ENCODE measurements at regions not wholly inside any gene's neighbourhood (a gene's known extent, or its start where the extent isn't known, plus 50 kb on each side); places are given as distances from the start of the nearest gene placed in this dataset.
"Not testable (repeated sequence)": the region's sequence is repeated elsewhere in the genome, so short reads cannot be mapped to it uniquely, and the experiment has no call there.

DNA sequence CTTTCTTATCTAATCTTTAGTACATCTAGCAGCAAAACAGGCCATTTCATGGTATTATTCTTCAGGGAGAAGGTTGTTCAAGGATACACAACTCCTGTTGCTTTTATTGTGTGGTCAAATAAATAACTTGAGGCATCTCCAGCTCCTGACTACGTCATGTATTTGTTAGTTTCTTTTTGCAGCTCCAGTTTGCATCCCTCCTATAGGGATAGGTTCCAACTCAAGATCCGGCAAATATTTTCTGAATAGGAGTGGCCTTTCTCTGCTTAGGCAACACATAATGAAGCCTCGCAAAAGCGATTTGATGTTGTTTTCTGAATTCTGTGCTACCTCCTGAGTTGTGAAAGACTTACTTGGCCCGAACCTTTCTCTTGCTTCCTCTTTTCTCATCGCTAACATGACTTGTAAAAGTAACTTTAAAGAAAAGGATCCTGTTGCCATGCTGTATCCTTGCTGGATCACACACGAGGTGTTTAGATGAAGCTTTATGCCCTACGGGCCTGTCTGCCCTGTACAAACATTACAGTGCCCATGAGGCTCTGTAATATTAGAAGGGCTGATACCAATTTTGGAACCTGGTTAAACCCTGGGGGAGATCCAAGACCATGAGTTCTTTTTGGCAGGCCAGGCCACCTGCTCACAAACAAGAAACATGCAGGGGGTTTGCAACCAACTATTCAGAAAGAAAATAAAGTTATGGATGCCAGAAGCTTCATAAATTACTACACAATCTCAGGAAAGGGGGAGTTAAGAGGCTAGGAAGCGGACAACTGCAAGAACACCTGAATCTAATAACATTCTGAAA, 149.8 kb upstream of the FGF10 start:
- H3K9me3 Mint-ChIP-seq: peaks cover 3% of the 10 kb centered on the region
- no peak overlapping the region for H3K4me3 Mint-ChIP-seq
- no peaks in the 10 kb centered on the region for H3K4me1 Mint-ChIP-seq
- no peak overlapping the region for H3K27ac Mint-ChIP-seq
- DNase-seq (ENCODE audit: low spot score in 2 of 2) (no peak), ATAC-seq (no peak)
- H3K36me3 Mint-ChIP-seq: no peaks in the 10 kb centered on the region

DNA sequence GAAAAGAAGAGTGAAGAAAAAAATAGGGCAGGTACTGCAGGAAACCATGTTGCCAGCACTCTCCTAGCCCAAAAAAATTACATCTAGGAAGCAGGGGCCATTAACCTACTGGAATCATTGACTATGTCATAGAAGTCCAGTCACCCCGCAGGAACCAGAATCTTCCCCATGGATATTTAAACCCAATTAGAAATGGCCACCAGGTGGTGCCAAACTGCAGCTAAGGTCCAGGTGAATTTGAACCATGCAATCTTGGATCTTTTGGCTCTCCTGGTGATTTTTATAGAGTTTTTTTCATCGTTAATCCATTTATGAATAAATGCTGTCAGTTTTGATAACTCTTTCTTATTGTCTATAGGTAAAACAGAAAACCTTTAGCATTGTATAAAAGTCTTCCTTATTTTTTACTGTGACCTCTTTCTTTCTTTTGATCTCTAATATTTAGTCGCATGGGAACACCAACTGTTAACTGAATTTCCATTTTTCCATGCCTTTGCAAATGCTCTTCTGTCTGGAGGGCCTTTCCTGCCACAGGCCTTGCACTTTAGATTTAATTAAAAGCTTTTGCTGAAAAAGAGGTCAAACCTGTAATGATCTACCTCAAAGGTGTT, 147.5 kb upstream of the FGF10 start:
- Mint-ChIP-seq H3K4me1 (no peaks in the 10 kb centered on the region), H3K36me3 (no peaks in the 10 kb centered on the region), H3K4me3 (no peak overlapping the region), H3K9me3 (peaks cover 10% of the 10 kb centered on the region), H3K27ac (no peak overlapping the region)
- ATAC-seq: no peak
- DNase-seq (ENCODE audit: low spot score in 2 of 2): no peak

DNA sequence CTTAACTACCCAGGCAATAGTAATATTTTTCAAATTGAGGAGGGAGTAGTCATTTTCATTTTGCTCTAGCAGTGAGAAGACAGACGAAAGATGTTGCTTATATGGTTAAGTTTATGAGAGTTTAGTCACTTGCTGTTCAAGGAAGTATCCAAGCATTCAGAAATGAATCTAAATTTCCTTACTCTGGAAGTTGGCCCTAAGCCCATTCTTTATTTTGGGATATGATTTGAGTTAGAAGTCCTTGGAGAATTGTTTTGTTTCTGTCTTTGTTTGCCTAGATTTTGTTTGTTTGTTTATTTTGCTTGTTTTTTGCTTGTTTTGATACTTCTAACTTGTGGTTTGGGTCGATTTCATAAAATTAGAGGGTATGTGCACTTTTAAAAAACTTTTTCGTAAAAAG, 146.4 kb upstream of the FGF10 start:
- Mint-ChIP-seq H3K36me3 (no peaks in the 10 kb centered on the region), H3K4me1 (no peaks in the 10 kb centered on the region), H3K9me3 (peaks cover 8% of the 10 kb centered on the region), H3K4me3 (no peak overlapping the region), H3K27ac (no peak overlapping the region)
- ATAC-seq: no peak
- DNase-seq (ENCODE audit: low spot score in 2 of 2): no peak

DNA sequence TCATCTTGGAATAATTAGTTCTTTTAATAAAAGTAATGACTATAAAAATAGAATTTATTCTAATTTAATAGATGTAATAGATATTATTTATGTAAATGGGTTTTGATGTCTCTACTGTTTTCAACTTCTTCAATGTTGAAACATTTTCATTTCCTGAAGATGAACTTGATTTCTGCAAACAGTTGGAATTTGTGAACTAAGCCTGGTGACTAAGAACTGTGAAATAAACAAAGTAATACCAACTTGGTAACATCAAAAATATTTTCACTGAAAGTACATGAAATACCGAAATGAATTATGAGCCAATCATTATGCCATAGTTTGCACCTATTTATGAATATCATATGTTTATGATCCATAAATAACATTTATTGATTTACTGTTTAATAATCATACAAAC, 143.8 kb upstream of the FGF10 start:
- H3K9me3 Mint-ChIP-seq: peaks cover 19% of the 10 kb centered on the region
- no peak overlapping the region for H3K4me3 Mint-ChIP-seq
- no peak overlapping the region for H3K27ac Mint-ChIP-seq
- no peaks in the 10 kb centered on the region for H3K36me3 Mint-ChIP-seq
- H3K4me1 Mint-ChIP-seq: no peaks in the 10 kb centered on the region
- no peak for DNase-seq (ENCODE audit: low spot score in 2 of 2)
- ATAC-seq: no peak

DNA sequence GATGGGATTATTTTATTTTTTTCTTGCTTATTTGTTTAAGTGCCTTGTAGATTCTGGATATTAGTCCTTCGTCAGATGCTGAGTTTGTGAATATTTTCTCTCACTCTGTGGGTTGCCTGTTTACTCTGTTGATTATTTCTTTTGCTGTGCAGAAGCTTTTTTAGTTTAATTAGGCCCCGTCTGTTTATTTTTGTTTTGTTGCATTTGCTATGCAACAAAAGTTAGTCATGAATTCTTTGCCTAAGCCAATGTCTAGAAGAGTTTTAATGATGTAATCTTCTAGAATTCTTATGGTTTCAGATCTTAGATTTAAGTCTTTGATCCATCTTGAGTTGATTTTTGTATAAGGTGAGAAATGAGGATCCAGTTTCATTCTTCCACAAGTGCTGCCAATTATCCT, 142.5 kb upstream of the FGF10 start:
- H3K4me1 Mint-ChIP-seq; H3K27ac Mint-ChIP-seq; H3K36me3 Mint-ChIP-seq; ATAC-seq; DNase-seq (ENCODE audit: low spot score in 2 of 2); H3K4me3 Mint-ChIP-seq: not testable (repeated sequence)
- peaks cover 25% of the 10 kb centered on the region for H3K9me3 Mint-ChIP-seq

DNA sequence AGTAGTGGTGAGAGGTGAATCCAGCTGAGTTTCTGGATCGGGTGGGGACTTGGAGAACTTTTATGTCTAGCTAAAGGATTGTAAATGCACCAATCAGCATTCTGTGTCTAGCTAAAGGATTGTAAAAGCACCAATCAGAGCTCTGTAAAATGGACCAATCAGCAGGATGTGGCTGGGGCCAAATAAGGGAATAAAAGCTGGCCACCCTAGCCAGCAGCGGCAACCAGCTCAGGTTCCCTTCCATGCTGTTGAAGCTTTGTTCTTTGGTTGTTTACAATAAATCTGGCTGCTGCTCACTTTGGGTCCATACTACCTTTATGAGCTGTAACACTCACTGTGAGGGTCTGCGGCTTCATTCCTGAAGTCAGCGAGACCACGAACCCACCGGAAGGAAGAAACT, 141.6 kb upstream of the FGF10 start:
- not testable (repeated sequence) for H3K36me3 Mint-ChIP-seq; DNase-seq (ENCODE audit: low spot score in 2 of 2); H3K27ac Mint-ChIP-seq; H3K4me3 Mint-ChIP-seq; ATAC-seq; H3K4me1 Mint-ChIP-seq
- peaks cover 26% of the 10 kb centered on the region for H3K9me3 Mint-ChIP-seq

DNA sequence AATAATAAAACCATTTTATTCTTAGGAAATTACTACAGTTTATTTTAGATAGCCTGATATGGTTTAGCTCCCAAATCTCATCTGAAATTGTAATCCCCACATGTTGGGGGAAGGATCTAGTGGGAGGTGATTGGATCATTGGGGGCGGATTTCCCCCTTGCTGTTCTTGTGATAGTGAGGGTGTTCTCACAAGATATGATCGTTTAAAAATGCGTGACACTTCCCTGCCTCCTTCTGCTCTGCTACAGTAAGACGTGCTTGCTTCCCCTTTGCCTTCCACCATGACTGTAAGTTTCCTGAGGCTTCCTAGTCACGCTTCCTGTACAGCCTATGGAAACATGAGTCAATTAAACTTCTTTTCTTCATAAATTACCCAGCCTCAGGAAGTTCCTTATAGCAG, 122.4 kb upstream of the FGF10 start:
- H3K9me3 Mint-ChIP-seq: no peaks in the 10 kb centered on the region

DNA sequence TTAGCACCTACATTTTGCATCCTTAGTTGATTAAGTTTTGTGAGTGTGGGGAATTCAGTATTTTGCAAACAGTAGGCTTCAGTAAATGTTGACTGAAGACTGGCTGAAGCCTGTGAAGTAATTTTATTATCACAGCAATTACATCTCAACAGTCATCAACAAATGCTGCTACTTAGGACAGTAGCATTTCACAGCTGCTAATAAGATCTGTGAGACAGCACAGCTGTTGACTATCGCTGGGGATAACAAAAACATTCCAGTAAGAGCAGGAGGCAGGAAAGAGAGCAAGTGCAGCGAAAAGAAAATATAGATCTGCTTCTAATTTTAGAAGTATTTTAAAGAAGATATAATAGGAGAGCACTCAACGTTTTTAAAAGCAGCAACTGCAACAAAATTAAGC, 117.3 kb upstream of the FGF10 start:
- no peaks in the 10 kb centered on the region for H3K36me3 Mint-ChIP-seq
- no peak for DNase-seq (ENCODE audit: low spot score in 2 of 2)
- H3K4me1 Mint-ChIP-seq: no peaks in the 10 kb centered on the region
- peaks cover 6% of the 10 kb centered on the region for H3K9me3 Mint-ChIP-seq
- H3K4me3 Mint-ChIP-seq: no peak overlapping the region
- ATAC-seq: no peak
- H3K27ac Mint-ChIP-seq: no peak overlapping the region

More for the DNA sequence above, 122.4 kb upstream of the FGF10 start:
- Mint-ChIP-seq H3K4me3 (no peak overlapping the region), H3K27ac (no peak overlapping the region), H3K4me1 (no peaks in the 10 kb centered on the region), H3K36me3 (no peaks in the 10 kb centered on the region)
- DNase-seq (ENCODE audit: low spot score in 2 of 2) (no peak), ATAC-seq (no peak)

DNA sequence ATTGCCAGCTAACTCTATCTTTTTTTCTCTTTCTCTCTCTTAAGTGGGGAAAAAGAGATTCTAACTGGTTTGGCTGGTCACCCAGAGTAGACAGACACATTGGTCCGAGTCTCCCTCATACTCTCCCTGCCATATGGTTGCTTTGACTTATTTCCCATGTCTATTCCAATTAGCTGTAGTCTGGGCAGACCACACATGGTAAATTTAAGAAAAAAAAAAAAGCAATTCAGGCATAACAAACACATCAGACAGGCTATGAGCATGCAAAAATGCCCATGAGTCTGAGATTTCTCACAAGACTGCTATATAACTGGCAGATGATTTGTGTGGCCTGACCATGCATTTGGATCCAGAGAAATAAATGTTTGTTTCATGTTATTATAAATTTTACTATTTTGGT, 110.2 kb upstream of the FGF10 start:
- Mint-ChIP-seq H3K4me3 (no peak overlapping the region), H3K27ac (no peak overlapping the region), H3K4me1 (no peaks in the 10 kb centered on the region), H3K9me3 (peaks cover 6% of the 10 kb centered on the region), H3K36me3 (no peaks in the 10 kb centered on the region)
- no peak for ATAC-seq
- no peak for DNase-seq (ENCODE audit: low spot score in 2 of 2)

DNA sequence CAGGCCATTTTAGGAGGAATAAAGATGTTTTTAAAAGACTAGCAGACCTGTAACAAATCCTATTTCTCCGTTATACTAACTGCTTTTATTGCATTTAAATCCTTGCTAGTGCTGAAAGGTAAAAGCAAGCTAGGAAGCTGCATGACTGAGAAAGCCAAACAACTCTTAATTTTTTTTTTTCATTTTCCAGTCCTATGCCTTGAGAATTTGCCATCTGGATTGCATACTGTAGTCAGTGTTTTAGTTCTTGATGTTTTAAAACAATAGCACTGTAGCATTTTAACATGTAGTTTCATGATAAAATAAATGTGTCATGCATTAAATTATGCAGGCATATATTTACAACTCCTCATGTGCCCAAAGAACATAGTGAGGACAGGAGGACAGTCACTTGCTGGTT, 108.4 kb upstream of the FGF10 start:
- ATAC-seq (no peak), DNase-seq (ENCODE audit: low spot score in 2 of 2) (no peak)
- no peak overlapping the region for H3K4me3 Mint-ChIP-seq
- no peaks in the 10 kb centered on the region for H3K36me3 Mint-ChIP-seq
- peaks cover 3% of the 10 kb centered on the region for H3K9me3 Mint-ChIP-seq
- H3K27ac Mint-ChIP-seq: no peak overlapping the region
- H3K4me1 Mint-ChIP-seq: no peaks in the 10 kb centered on the region

DNA sequence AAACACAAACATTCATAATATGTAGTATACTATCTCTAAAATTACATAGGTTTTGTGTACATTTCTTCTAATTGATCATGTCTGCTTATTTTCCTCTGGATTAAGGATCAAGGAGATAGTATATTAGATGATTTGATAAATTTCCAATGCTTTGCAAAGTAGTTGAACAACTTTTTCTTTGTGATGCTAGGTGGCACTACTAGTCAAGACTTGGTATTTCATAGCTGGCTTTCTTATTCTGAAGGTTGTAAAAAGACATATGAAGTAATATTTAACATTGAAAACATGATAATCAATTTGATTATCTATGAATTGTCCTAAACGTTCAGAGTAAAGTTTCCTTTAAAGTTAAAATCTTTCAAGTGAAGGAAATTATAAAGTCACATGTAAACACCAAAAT, 106.1 kb upstream of the FGF10 start:
- no peak for ATAC-seq
- H3K27ac Mint-ChIP-seq: no peak overlapping the region
- no peaks in the 10 kb centered on the region for H3K4me1 Mint-ChIP-seq
- H3K9me3 Mint-ChIP-seq: no peaks in the 10 kb centered on the region
- H3K36me3 Mint-ChIP-seq: no peaks in the 10 kb centered on the region
- DNase-seq (ENCODE audit: low spot score in 2 of 2): no peak
- H3K4me3 Mint-ChIP-seq: no peak overlapping the region

DNA sequence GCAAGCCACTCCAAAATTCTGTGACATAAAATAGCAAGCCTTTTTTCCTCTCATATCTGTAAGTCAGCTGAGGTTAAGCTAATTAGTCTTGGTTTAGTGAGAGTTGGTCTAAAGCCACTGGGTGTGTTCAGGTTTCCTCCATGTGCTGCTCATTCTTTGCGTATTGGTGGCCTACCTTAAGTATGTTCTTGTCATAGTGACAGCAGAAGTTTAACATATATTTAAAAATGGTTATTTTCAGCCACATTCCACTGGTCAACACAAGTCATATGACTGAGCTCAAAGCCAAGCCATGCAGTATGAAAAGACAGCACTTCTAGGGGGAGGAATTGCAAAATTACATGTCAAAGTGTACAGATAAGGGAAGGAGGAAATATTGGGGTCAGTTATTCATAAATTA, 100.5 kb upstream of the FGF10 start:
- Mint-ChIP-seq H3K9me3 (no peaks in the 10 kb centered on the region), H3K4me1 (no peaks in the 10 kb centered on the region), H3K27ac (no peak overlapping the region), H3K4me3 (no peak overlapping the region), H3K36me3 (no peaks in the 10 kb centered on the region)
- no peak for ATAC-seq
- no peak for DNase-seq (ENCODE audit: low spot score in 2 of 2)

DNA sequence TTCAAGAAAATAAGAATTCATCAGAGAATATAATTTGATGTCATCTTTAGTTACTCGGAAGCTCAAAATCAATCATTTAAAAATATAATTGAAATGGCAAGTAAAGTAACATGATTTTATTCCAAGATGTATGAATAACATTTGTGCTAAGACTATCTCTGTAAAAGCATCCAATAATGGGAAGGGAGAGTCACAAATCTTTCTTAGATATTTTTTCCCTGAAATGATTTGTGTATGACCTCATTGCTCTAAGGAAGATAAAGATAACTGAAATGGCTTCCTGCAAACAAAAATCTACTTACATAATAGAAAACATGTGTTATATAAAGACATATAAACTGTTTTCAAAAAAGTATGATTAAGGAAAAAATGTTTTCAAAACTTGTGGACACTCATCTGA, 97.4 kb upstream of the FGF10 start:
- ATAC-seq (no peak), DNase-seq (ENCODE audit: low spot score in 2 of 2) (no peak)
- no peaks in the 10 kb centered on the region for H3K4me1 Mint-ChIP-seq
- no peak overlapping the region for H3K4me3 Mint-ChIP-seq
- H3K27ac Mint-ChIP-seq: no peak overlapping the region
- H3K36me3 Mint-ChIP-seq: no peaks in the 10 kb centered on the region
- no peaks in the 10 kb centered on the region for H3K9me3 Mint-ChIP-seq

DNA sequence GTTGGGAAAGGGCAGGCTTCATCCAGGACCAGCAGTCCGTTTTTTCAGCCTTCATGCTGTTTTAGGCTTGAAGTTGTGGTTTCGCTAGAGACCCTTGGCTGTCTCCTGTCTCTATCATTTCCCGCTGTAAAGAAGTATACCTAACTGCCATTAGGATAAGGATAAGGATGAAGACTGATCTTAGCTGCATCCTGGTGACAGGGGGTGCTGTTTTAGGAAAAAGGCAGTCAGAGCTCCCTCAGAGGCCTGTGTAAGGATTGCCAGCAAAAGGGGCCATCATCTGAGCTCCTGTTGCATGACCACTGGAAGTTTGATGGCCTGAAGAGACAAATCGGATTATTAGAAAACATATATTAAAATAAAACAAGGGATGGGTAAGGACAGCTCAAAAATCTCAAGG, 64.8 kb upstream of the FGF10 start:
- no peak for ATAC-seq
- no peak overlapping the region for H3K27ac Mint-ChIP-seq

DNA sequence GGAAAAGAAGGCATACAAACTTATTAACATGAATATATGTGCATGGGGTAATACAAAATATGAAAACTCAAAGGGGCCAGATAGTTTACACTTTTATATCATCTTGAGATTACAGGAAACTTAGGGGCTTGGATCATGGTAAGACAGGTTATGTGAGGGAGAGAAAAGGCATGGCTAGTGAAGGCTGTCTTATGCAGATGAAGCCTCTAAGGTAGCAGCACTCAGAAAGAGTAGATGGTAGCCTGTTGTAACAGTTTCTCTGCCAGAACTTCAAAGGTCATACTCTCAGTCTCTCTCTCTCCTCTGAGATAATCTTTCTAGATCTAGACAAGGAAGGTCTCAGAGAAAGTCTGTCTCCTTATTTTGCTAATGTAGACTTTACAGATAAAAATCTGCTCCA, 57.2 kb upstream of the FGF10 start:
- H3K4me1 Mint-ChIP-seq: no peaks in the 10 kb centered on the region
- H3K4me3 Mint-ChIP-seq: no peak overlapping the region
- ATAC-seq (no peak), DNase-seq (ENCODE audit: low spot score in 2 of 2) (no peak)
- peaks cover 16% of the 10 kb centered on the region for H3K9me3 Mint-ChIP-seq
- H3K27ac Mint-ChIP-seq: no peak overlapping the region
- no peaks in the 10 kb centered on the region for H3K36me3 Mint-ChIP-seq

More for the DNA sequence above, 64.8 kb upstream of the FGF10 start:
- Mint-ChIP-seq H3K4me1 (no peaks in the 10 kb centered on the region), H3K36me3 (no peaks in the 10 kb centered on the region), H3K9me3 (peaks cover 10% of the 10 kb centered on the region), H3K4me3 (no peak overlapping the region)
- no peak for DNase-seq (ENCODE audit: low spot score in 2 of 2)

DNA sequence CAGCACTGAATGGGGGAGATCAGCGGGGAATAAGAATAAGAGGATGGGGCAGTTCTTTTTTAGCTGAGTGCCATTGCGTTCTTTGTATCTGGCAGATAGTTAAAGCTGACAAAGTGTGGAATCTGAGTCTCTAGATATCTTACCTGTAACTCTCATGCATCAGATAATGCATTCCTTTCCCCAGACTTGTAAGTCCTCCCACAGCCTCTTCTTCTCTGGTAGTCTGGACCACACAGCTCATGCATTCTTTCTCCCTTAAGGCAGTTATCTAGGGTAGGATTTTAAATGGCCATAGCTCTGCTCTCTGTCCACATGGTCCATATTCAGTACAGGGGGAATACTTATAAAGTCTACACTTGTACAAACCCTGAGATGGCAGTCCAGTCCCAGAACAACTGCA, 54.0 kb upstream of the FGF10 start:
- Mint-ChIP-seq H3K36me3 (no peaks in the 10 kb centered on the region), H3K4me3 (no peak overlapping the region), H3K4me1 (no peaks in the 10 kb centered on the region), H3K27ac (no peak overlapping the region), H3K9me3 (peaks cover 20% of the 10 kb centered on the region)
- no peak for ATAC-seq
- DNase-seq (ENCODE audit: low spot score in 2 of 2): no peak
